ENCODE measurements at regions not wholly inside any gene's neighbourhood (a gene's known extent, or its start where the extent isn't known, plus 50 kb on each side); places are given as distances from the start of the nearest gene placed in this dataset.

GRCh38 chr1:238488401-238488800 is 597.7 kb upstream of the ZP4 start:
- no peak for ATAC-seq
- TF ChIP-seq, protein P1, sequence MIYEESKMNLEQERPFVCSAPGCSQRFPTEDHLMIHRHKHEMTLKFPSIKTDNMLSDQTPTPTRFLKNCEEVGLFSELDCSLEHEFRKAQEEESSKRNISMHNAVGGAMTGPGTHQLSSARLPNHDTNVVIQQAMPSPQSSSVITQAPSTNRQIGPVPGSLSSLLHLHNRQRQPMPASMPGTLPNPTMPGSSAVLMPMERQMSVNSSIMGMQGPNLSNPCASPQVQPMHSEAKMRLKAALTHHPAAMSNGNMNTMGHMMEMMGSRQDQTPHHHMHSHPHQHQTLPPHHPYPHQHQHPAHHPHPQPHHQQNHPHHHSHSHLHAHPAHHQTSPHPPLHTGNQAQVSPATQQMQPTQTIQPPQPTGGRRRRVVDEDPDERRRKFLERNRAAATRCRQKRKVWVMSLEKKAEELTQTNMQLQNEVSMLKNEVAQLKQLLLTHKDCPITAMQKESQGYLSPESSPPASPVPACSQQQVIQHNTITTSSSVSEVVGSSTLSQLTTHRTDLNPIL (CRISPR knock-in tag; IDR thresholded peaks at IDR 0.05; ENCODE audit: low read depth), result no peak
- no peak for TF ChIP-seq RARB (CRISPR knock-in tag; IDR thresholded peaks at IDR 0.05)
- no peak for TF ChIP-seq CSDC2 (CRISPR knock-in tag; IDR thresholded peaks at IDR 0.05)
- TF ChIP-seq GLIS3 (CRISPR knock-in tag; IDR thresholded peaks at IDR 0.05), result no peak
- no peak for TF ChIP-seq TCF4 (CRISPR knock-in tag; IDR thresholded peaks at IDR 0.05; ENCODE audit: borderline replicate concordance)
- no peak for TF ChIP-seq ZNF565 (CRISPR knock-in tag; conservative IDR thresholded peaks at IDR 0.05; ENCODE audit: low read depth)
- TF ChIP-seq TOX (CRISPR knock-in tag; IDR thresholded peaks at IDR 0.05; ENCODE audit: borderline replicate concordance), result no peak
- no peak for TF ChIP-seq BACH2 (CRISPR knock-in tag; IDR thresholded peaks at IDR 0.05; ENCODE audit: borderline replicate concordance)
- TF ChIP-seq ZFP3 (CRISPR knock-in tag; IDR thresholded peaks at IDR 0.05), result no peak
- TF ChIP-seq, protein P2, sequence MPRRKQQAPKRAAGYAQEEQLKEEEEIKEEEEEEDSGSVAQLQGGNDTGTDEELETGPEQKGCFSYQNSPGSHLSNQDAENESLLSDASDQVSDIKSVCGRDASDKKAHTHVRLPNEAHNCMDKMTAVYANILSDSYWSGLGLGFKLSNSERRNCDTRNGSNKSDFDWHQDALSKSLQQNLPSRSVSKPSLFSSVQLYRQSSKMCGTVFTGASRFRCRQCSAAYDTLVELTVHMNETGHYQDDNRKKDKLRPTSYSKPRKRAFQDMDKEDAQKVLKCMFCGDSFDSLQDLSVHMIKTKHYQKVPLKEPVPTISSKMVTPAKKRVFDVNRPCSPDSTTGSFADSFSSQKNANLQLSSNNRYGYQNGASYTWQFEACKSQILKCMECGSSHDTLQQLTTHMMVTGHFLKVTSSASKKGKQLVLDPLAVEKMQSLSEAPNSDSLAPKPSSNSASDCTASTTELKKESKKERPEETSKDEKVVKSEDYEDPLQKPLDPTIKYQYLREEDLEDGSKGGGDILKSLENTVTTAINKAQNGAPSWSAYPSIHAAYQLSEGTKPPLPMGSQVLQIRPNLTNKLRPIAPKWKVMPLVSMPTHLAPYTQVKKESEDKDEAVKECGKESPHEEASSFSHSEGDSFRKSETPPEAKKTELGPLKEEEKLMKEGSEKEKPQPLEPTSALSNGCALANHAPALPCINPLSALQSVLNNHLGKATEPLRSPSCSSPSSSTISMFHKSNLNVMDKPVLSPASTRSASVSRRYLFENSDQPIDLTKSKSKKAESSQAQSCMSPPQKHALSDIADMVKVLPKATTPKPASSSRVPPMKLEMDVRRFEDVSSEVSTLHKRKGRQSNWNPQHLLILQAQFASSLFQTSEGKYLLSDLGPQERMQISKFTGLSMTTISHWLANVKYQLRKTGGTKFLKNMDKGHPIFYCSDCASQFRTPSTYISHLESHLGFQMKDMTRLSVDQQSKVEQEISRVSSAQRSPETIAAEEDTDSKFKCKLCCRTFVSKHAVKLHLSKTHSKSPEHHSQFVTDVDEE (CRISPR knock-in tag; IDR thresholded peaks at IDR 0.05), result no peak
- TF ChIP-seq ZNF70 (CRISPR knock-in tag; IDR thresholded peaks at IDR 0.05), result no peak
- TF ChIP-seq ZNF8 (CRISPR knock-in tag; IDR thresholded peaks at IDR 0.05), result no peak

DNA sequence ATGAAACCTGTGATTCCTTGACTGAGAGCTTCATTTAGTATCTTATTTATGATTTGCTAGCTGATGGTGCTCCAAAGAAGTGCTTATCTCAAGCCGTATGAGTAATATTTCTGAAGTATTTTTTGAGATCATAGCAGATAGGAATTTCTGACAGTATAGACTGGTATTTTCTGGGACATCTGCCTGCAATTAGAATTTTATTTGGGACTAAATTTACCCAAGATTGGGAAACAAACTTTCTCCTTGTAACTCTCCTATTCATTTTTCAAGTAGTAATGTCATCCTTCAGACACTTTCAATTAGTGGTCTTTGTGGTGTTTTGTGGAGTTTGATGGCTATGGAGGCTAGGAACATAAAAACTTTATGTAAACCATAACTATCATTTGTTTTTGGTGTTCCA is 597.2 kb upstream of the ZP4 start:
- ATAC-seq, result peak; percentile 61
- TF ChIP-seq POU6F1 (CRISPR knock-in tag; IDR thresholded peaks at IDR 0.05; ENCODE audit: borderline replicate concordance, low read depth) (no peak), ZFP3 (CRISPR knock-in tag; IDR thresholded peaks at IDR 0.05) (no peak), ISL1 (CRISPR knock-in tag; IDR thresholded peaks at IDR 0.05) (no peak)

GRCh38 chr1:238485912-238486209 is 595.1 kb upstream of the ZP4 start:
- no peak for TF ChIP-seq ZFP30 (CRISPR knock-in tag; IDR thresholded peaks at IDR 0.05)
- TF ChIP-seq GLIS3 (CRISPR knock-in tag; IDR thresholded peaks at IDR 0.05), result no peak
- no peak for TF ChIP-seq CSRNP3 (CRISPR knock-in tag; IDR thresholded peaks at IDR 0.05)
- no peak for TF ChIP-seq ARNTL (CRISPR knock-in tag; IDR thresholded peaks at IDR 0.05; ENCODE audit: borderline replicate concordance, low read depth)
- no peak for TF ChIP-seq POU6F1 (CRISPR knock-in tag; IDR thresholded peaks at IDR 0.05; ENCODE audit: borderline replicate concordance, low read depth)
- no peak for TF ChIP-seq TOX (CRISPR knock-in tag; IDR thresholded peaks at IDR 0.05; ENCODE audit: borderline replicate concordance)
- no peak for TF ChIP-seq BACH2 (CRISPR knock-in tag; IDR thresholded peaks at IDR 0.05; ENCODE audit: borderline replicate concordance)
- TF ChIP-seq ZNF8 (CRISPR knock-in tag; IDR thresholded peaks at IDR 0.05), result no peak
- TF ChIP-seq ZFP3 (CRISPR knock-in tag; IDR thresholded peaks at IDR 0.05), result no peak
- TF ChIP-seq ZC3H10 (CRISPR knock-in tag; IDR thresholded peaks at IDR 0.05), result no peak
- no peak for TF ChIP-seq ESRRG (CRISPR knock-in tag; IDR thresholded peaks at IDR 0.05)
- no peak for TF ChIP-seq PPARA (CRISPR knock-in tag; IDR thresholded peaks at IDR 0.05; ENCODE audit: borderline replicate concordance)
- TF ChIP-seq, protein P1 (CRISPR knock-in tag; IDR thresholded peaks at IDR 0.05; ENCODE audit: low read depth), result no peak
- no peak for TF ChIP-seq ZNF565 (CRISPR knock-in tag; conservative IDR thresholded peaks at IDR 0.05; ENCODE audit: low read depth)

More at GRCh38 chr1:238485912-238486209, 595.1 kb upstream of the ZP4 start:
- peak; percentile 20; the same call in 1 of the 3 replicates for ATAC-seq

All from SK-N-SH treated with all-trans-retinoic acid at 6 μM for 48 hours (cell line).